ENCODE measurements at regions not wholly inside any gene's neighbourhood (a gene's known extent, or its start where the extent isn't known, plus 50 kb on each side); places are given as distances from the start of the nearest gene placed in this dataset.

GRCh38 chr12:98042668-98043067, 472.7 kb upstream of the TMPO start:
- Histone ChIP-seq H3K27ac (ENCODE audit: control insufficient read depth, insufficient read depth) (no peak overlapping the region), H3K27me3 (replicated peaks in 1 of 2; ENCODE audit: control insufficient read depth in 2 of 2, insufficient read depth in 2 of 2, low read length in 1 of 2) (no peaks in the 10 kb centered on the region), H3K9me3 (replicated peaks; ENCODE audit: control insufficient read depth, insufficient read depth, low read length) (no peaks in the 10 kb centered on the region), H4K20me1 (ENCODE audit: control insufficient read depth, insufficient read depth) (no peaks in the 10 kb centered on the region), H3K4me3 (no peak overlapping the region), H3K9ac (ENCODE audit: control insufficient read depth, insufficient read depth, low read length) (no peak overlapping the region), H3K4me2 (ENCODE audit: control insufficient read depth, insufficient read depth) (no peak overlapping the region), H3K36me3 (ENCODE audit: control insufficient read depth in 2 of 2, insufficient read depth in 2 of 2, low read length in 1 of 2) (no peaks in the 10 kb centered on the region), H2AFZ (ENCODE audit: control insufficient read depth, low read depth, low read length) (no peak overlapping the region), H3K4me1 (ENCODE audit: control insufficient read depth, insufficient read depth, low read length) (no peaks in the 10 kb centered on the region), H3K79me2 (ENCODE audit: control insufficient read depth, insufficient read depth, low read length) (no peaks in the 10 kb centered on the region)
- in situ Hi-C loops (cut with MboI) = no loop called here
- POLR2A ChIA-PET = no interaction called here
- CTCF ChIA-PET = no interaction called here
- RAD21 ChIA-PET (ENCODE audit: unreplicated experiment) = no interaction called here
- intact Hi-C loops (cut with micrococcal nuclease; ENCODE audit: unreplicated experiment) = no loop called here
- no peak for FAIRE-seq
- DNase-seq (ENCODE audit: low read depth, low spot score) = no peak
- no TSS peak for BruUV-seq (replicated peaks)
- SMC1A ChIA-PET (ENCODE audit: uncharacterized antibody, unreplicated experiment) = no interaction called here
- no peak for TF ChIP-seq GATAD2B (conservative IDR thresholded peaks at IDR 0.05; ENCODE audit: low read depth)
- TF ChIP-seq SREBF2 (IDR thresholded peaks at IDR 0.05; ENCODE audit: low read length) = no peak
- TF ChIP-seq BMI1 (IDR thresholded peaks at IDR 0.05; ENCODE audit: borderline replicate concordance) = no peak
- TF ChIP-seq BACH1 (IDR thresholded peaks at IDR 0.05; ENCODE audit: borderline replicate concordance) = no peak
- no peak for TF ChIP-seq POLR2AphosphoS2 (IDR thresholded peaks at IDR 0.05; ENCODE audit: low read depth, low read length)
- no peak for TF ChIP-seq IKZF1 (conservative IDR thresholded peaks at IDR 0.05)
- TF ChIP-seq KLF5 (IDR thresholded peaks at IDR 0.05; ENCODE audit: partially characterized antibody) = no peak
- no peak for TF ChIP-seq CREM (IDR thresholded peaks at IDR 0.05; ENCODE audit: low read depth)
- no peak for TF ChIP-seq RAD51 (IDR thresholded peaks at IDR 0.05)
- TF ChIP-seq POU2F2 (IDR thresholded peaks at IDR 0.05; ENCODE audit: borderline replicate concordance, low read depth, low read length) = no peak
- no peak for TF ChIP-seq SMAD1 (IDR thresholded peaks at IDR 0.05; ENCODE audit: low read depth, partially characterized antibody)
- TF ChIP-seq ATF3 (IDR thresholded peaks at IDR 0.05; ENCODE audit: borderline replicate concordance, extremely low read depth, low read depth, low read length) = no peak
- TF ChIP-seq, protein P1, sequence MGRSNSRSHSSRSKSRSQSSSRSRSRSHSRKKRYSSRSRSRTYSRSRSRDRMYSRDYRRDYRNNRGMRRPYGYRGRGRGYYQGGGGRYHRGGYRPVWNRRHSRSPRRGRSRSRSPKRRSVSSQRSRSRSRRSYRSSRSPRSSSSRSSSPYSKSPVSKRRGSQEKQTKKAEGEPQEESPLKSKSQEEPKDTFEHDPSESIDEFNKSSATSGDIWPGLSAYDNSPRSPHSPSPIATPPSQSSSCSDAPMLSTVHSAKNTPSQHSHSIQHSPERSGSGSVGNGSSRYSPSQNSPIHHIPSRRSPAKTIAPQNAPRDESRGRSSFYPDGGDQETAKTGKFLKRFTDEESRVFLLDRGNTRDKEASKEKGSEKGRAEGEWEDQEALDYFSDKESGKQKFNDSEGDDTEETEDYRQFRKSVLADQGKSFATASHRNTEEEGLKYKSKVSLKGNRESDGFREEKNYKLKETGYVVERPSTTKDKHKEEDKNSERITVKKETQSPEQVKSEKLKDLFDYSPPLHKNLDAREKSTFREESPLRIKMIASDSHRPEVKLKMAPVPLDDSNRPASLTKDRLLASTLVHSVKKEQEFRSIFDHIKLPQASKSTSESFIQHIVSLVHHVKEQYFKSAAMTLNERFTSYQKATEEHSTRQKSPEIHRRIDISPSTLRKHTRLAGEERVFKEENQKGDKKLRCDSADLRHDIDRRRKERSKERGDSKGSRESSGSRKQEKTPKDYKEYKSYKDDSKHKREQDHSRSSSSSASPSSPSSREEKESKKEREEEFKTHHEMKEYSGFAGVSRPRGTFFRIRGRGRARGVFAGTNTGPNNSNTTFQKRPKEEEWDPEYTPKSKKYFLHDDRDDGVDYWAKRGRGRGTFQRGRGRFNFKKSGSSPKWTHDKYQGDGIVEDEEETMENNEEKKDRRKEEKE (IDR thresholded peaks at IDR 0.05) = no peak
- TF ChIP-seq SUZ12 (IDR thresholded peaks at IDR 0.05; ENCODE audit: unreplicated experiment) = no peak
- ATAC-seq = no peak
